ENCODE measurements at regions not wholly inside any gene's neighbourhood (a gene's known extent, or its start where the extent isn't known, plus 50 kb on each side); places are given as distances from the start of the nearest gene placed in this dataset.

DNA sequence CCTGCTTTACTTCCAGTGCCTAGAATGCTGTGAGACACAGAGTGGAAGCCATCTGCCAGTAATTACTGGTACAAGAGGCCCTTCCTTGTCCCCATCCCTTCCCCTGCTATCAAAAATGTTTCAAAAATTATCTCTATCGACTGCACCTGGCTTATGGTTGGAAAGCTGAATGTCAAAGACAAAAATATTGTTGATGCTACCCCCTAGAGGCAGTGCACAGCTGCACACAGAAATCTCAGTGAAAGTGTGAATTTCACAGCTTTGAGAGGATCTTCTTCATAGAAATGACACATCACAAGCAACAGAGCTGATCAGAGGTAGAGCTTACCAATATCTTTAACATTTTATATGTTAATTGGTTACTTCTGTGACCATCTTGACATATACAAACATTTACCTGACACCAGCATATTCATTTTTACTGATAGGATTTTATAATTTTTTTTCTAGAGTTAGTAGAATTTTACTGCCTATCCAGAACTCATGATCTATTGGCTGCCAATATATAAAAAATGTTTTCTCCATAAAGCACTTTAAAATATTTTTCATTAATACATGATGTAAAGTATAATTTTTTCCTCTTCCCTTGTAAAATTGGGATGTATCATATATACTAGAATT lies 138.0 kb downstream of the AACS start:
- ChIA-PET POLR2A (no interaction called here), CTCF (interaction anchor here (0.7 to 3.7 kb wide), 5 partner anchors 10 to 23 kb away, joined by 3 to 45 read pairs (median 5); no protein-coding TSS in a partner anchor)
- Histone ChIP-seq H3K4me2 (ENCODE audit: insufficient read depth, low read length) (no peak overlapping the region), H3K9me1 (replicated peaks; ENCODE audit: control insufficient read depth, extremely low read depth, insufficient read depth, low read length) (no peaks in the 10 kb centered on the region), H2AFZ (ENCODE audit: low read depth, low read length) (no peak overlapping the region), H3K4me3 (replicated peaks in 1 of 3; ENCODE audit: insufficient read depth in 1 of 3, low read depth in 1 of 3, low read length in 3 of 3) (no peak overlapping the region), H3K9ac (replicated peaks; ENCODE audit: extremely low read depth, insufficient read depth, low read length) (no peak overlapping the region), H3K27me3 (ENCODE audit: control insufficient read depth in 2 of 2, insufficient read depth in 2 of 2, low read length in 2 of 2) (no peaks in the 10 kb centered on the region), H4K20me1 (replicated peaks; ENCODE audit: control insufficient read depth, extremely low read depth, insufficient read depth, low read length) (no peaks in the 10 kb centered on the region), H3K9me3 (replicated peaks; ENCODE audit: control insufficient read depth, insufficient read depth, low read length) (no peaks in the 10 kb centered on the region), H3K36me3 (ENCODE audit: control insufficient read depth in 2 of 2, extremely low read depth in 1 of 2, insufficient read depth in 2 of 2, low read length in 2 of 2) (no peaks in the 10 kb centered on the region), H3K4me1 (ENCODE audit: control insufficient read depth, extremely low read depth, insufficient read depth, low read length) (no peaks in the 10 kb centered on the region), H3K27ac (ENCODE audit: insufficient read depth, low read depth, low read length) (no peak overlapping the region), H3K79me2 (ENCODE audit: control insufficient read depth, insufficient read depth, low read length) (no peaks in the 10 kb centered on the region)
- TF ChIP-seq, protein P1, sequence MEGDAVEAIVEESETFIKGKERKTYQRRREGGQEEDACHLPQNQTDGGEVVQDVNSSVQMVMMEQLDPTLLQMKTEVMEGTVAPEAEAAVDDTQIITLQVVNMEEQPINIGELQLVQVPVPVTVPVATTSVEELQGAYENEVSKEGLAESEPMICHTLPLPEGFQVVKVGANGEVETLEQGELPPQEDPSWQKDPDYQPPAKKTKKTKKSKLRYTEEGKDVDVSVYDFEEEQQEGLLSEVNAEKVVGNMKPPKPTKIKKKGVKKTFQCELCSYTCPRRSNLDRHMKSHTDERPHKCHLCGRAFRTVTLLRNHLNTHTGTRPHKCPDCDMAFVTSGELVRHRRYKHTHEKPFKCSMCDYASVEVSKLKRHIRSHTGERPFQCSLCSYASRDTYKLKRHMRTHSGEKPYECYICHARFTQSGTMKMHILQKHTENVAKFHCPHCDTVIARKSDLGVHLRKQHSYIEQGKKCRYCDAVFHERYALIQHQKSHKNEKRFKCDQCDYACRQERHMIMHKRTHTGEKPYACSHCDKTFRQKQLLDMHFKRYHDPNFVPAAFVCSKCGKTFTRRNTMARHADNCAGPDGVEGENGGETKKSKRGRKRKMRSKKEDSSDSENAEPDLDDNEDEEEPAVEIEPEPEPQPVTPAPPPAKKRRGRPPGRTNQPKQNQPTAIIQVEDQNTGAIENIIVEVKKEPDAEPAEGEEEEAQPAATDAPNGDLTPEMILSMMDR (IDR thresholded peaks at IDR 0.05; ENCODE audit: extremely low read depth in 1 of 2, insufficient read depth in 1 of 2, low read depth in 1 of 2, low read length in 2 of 2) = peak; percentile 33 to 39
- no peak for TF ChIP-seq JUN (IDR thresholded peaks at IDR 0.05; ENCODE audit: borderline replicate concordance, insufficient read depth, insufficient read length, low read depth)
- DNase-seq (ENCODE audit: low read depth, low spot score) (peak; percentile 8), FAIRE-seq (peak; percentile 42)
- dilution Hi-C loops (cut with MboI; ENCODE audit: extremely low pct_ligation_motif_present, low sequenced_read_pairs) (no loop called here), intact Hi-C loops (cut with micrococcal nuclease) (no loop called here)
- no TSS peak for BruUV-seq (replicated peaks)

DNA sequence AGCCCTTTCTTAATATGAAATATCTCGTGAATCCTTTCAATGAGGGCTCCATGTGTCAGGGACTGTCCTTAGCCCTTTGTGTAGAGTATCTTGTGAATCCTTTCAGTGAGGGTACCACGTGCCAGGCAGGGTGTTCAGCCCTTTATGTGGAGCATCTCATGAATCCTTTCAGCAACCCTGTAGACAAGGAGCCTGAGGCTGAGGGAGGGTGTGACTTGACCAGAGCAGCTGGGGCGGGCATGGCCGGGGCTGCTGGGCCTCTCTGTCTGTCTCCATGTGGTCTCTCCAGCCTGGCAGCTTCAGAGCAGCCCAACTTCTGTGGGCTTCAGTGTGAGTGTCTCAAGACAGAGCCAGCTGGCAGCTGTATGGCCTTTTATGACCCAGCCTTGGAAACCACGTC lies 140.2 kb downstream of the AACS start:
- DNase-seq (ENCODE audit: low read depth, low spot score) (no peak), FAIRE-seq (no peak)
- Histone ChIP-seq H3K4me2 (ENCODE audit: insufficient read depth, low read length) (no peak overlapping the region), H3K9me1 (replicated peaks; ENCODE audit: control insufficient read depth, extremely low read depth, insufficient read depth, low read length) (no peaks in the 10 kb centered on the region), H3K27me3 (ENCODE audit: control insufficient read depth in 2 of 2, insufficient read depth in 2 of 2, low read length in 2 of 2) (no peaks in the 10 kb centered on the region), H4K20me1 (replicated peaks; ENCODE audit: control insufficient read depth, extremely low read depth, insufficient read depth, low read length) (no peaks in the 10 kb centered on the region), H3K79me2 (ENCODE audit: control insufficient read depth, insufficient read depth, low read length) (no peaks in the 10 kb centered on the region), H2AFZ (ENCODE audit: low read depth, low read length) (no peak overlapping the region), H3K27ac (ENCODE audit: insufficient read depth, low read depth, low read length) (no peak overlapping the region), H3K9ac (replicated peaks; ENCODE audit: extremely low read depth, insufficient read depth, low read length) (no peak overlapping the region), H3K36me3 (ENCODE audit: control insufficient read depth in 2 of 2, extremely low read depth in 1 of 2, insufficient read depth in 2 of 2, low read length in 2 of 2) (no peaks in the 10 kb centered on the region), H3K9me3 (replicated peaks; ENCODE audit: control insufficient read depth, insufficient read depth, low read length) (no peaks in the 10 kb centered on the region), H3K4me1 (ENCODE audit: control insufficient read depth, extremely low read depth, insufficient read depth, low read length) (no peaks in the 10 kb centered on the region), H3K4me3 (replicated peaks in 1 of 3; ENCODE audit: insufficient read depth in 1 of 3, low read depth in 1 of 3, low read length in 3 of 3) (no peak overlapping the region)
- POLR2A ChIA-PET = no interaction called here
- intact Hi-C loops (cut with micrococcal nuclease) (no loop called here), dilution Hi-C loops (cut with MboI; ENCODE audit: extremely low pct_ligation_motif_present, low sequenced_read_pairs) (no loop called here)
- no peak for TF ChIP-seq MYC (IDR thresholded peaks at IDR 0.05; ENCODE audit: low read depth, low read length)
- no peak for TF ChIP-seq FOS (IDR thresholded peaks at IDR 0.05; ENCODE audit: borderline replicate concordance, insufficient read depth, low read length)
- TF ChIP-seq POLR2A (IDR thresholded peaks at IDR 0.05; ENCODE audit: low read depth, low read length) = no peak
- TF ChIP-seq JUN (IDR thresholded peaks at IDR 0.05; ENCODE audit: borderline replicate concordance, insufficient read depth, insufficient read length, low read depth) = no peak
- TF ChIP-seq EZH2 (IDR thresholded peaks at IDR 0.05; ENCODE audit: borderline replicate concordance, low read depth, low read length, severe bottlenecking) = no peak
- no peak for TF ChIP-seq GATA2 (IDR thresholded peaks at IDR 0.05; ENCODE audit: insufficient read depth, insufficient read length, low read depth, low read length)
- TF ChIP-seq, protein P2, sequence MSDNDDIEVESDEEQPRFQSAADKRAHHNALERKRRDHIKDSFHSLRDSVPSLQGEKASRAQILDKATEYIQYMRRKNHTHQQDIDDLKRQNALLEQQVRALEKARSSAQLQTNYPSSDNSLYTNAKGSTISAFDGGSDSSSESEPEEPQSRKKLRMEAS (IDR thresholded peaks at IDR 0.05; ENCODE audit: insufficient read depth, insufficient read length) = no peak
- CTCF ChIA-PET = interaction anchor here (0.9 kb wide), 1 partner anchor 23 kb away, joined by 3 read pairs; no protein-coding TSS in a partner anchor
- no TSS peak for BruUV-seq (replicated peaks)

All from endothelial cell of umbilical vein (primary cell).